GM18498 (cell line): ENCODE measurements at regions not wholly inside any gene's neighbourhood (a gene's known extent, or its start where the extent isn't known, plus 50 kb on each side); places are given as distances from the start of the nearest gene placed in this dataset.
"Not testable (repeated sequence)": the region's sequence is repeated elsewhere in the genome, so short reads cannot be mapped to it uniquely, and the experiment has no call there.

ENCODE experiments used
- ATAC-seq: cut with Tn5 transposase; IDR thresholded peaks from one replicate; pipeline ENCODE4 v1.9.1; 2021; ENCODE audit warnings: mild to moderate bottlenecking, moderate library complexity; ENCODE audit not compliant: unreplicated experiment

DNA sequence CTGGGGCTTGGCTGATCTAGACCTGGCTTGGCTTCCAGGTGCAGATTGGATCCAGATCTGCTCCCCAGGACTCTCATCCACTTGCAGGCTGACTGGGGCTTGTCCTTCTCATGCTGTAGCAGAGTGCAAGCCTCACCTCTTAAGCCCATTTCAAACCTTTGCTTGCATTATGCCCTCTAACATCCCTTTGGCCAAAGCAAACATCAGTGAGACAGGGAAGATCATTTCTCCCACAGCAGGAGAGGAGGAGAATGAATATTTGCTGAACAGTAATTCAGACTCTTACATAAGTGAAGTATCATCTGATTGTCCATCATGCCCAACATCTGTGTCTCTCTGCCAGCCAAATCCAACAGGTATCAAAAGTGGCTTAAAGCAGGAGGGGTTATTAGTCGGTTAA, 194.9 kb downstream of the C9orf152 start:
- ATAC-seq: no peak

DNA sequence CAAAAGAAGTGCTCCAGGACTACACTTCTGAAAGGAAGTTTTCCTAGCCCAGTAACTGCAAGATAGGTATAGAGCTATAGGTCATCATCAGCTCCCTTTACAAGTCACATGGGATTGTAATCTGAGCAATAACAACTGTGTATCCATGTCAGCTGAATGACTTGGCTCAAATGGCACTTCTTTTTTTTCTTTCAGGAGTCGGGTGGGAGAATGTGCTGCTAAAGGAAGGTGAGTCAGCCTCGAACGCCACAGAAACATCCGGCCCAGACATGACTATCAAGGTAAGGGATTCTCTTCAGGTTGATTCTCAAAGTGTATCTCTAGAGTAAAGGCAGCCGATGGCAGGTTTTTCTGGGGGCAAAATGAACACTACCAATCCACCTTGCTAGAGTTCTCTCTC, 192.2 kb downstream of the C9orf152 start:
- ATAC-seq: no peak

DNA sequence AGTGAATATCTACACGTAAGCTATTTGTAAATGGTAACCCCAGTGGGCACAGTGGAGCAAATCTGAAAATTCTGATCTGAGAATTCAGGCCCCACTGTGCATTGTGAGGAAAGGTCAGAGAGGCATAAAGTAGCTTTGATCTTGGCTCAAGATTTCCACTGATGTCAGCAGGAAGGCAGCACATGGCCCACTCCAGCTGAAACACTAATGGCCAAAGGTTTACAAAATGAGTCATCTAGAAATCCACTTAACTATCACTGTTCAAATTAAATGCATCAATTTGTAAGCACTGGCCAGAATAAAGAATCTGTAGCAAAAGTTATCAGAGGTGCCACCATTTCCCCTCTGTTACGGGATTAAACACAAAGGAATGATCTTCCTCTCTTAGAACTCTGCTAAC, 191.6 kb downstream of the C9orf152 start:
- ATAC-seq: no peak

DNA sequence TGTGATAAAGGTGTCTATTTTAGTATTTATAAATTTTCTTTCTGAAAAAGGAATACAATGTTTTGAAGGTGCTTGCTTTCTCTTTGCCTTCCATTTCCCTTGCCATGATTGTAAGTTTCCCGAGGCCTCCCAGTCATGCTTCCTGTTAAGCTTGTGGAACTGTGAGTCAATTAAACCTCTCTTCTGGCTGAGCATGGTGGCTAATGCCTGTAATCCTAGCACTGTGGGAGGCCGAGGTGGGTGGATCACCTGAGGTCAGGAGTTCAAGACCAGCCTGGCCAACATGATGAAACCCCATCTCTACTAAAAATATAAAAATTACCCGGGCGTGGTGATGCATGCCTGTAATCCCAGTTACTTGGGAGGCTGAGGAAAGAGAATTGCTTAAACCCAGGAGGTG, 187.7 kb downstream of the C9orf152 start:
- not testable (repeated sequence) for ATAC-seq

DNA sequence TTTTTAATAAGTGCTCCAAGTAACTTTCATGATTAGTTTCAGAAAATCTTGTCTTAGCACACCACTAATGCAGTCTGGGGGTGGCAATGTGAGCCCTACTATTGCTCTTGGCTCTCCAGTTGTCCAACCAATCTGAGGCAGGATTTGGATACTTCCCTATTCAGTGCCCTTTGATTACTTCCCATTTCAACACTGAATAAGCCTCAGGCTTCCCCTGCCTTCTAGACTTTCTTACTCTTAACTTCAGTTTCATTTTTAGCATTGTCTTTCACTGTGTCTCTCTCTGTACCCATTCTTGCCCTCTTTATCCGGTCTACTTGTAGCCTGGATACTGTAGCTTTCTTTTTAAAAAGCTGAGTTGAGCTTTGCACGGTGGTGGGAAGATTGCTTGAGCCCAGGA, 186.1 kb downstream of the C9orf152 start:
- peak; percentile 99 for ATAC-seq

DNA sequence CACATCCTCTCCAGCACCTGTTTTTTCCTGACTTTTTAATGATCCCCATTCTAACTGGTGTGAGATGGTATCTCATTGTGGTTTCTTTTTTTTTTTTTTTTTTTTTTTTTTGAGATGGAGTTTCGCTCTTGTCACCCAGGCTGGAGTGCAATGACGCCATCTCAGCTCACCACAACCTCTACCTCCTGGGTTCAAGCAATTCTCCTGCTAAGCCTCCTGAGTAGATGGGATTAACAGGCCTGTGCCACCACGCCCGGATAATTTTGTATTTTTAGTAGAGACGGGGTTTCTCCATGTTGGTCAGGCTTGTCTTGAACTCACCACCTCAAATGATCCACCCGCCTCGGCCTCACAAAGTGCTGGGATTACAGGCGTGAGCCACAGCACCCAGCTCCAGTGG, 184.7 kb downstream of the C9orf152 start:
- ATAC-seq: not testable (repeated sequence)

DNA sequence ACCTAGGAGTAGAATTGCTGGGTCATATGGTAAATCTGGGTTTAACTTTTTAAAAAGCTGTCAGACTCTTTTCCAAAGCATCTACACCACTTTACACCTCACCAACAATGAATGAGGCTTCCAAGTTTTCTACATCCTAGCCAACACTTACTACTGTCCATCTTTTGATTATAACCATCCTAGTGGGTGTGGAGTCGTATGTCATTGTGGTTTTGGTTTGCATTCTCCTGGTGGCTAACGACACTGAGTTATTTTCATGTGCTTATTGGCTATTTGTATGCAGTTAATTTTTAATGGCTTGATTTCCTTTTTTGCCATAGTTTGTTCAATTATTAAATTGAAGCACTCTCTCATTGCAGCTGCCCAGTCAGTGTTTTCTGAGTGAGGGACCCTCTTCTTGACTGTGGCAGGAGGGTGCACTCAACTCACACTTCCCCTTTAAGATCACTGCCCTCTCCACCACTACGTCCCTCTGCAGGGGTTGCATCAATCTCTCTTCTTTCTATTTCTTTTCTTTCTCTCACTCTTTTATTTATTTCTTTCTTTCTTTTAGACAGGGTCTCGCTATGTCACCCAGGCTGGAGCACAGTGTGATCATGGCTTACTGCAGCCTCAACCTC, 182.3 kb downstream of the C9orf152 start:
- no peak for ATAC-seq

DNA sequence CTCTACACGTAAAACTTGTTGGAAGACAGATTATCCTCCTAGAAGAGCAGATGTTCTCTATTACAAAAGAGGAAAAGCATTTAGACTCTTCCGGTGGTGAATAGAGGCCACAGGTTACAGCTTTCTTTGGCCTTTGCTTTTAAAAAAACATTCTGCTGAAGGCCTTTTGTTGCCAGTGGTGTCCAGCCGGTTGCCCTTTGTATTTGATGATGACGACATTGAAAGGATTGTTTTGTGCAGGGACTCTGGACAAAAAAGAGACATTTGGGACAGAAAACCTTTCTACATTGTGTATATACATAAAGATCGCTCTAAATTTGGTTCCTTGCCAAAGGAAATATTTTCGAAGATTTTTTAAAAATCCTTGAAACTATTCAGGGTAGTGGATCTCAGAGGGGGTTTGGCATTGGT, 180.3 kb downstream of the C9orf152 start:
- no peak for ATAC-seq

DNA sequence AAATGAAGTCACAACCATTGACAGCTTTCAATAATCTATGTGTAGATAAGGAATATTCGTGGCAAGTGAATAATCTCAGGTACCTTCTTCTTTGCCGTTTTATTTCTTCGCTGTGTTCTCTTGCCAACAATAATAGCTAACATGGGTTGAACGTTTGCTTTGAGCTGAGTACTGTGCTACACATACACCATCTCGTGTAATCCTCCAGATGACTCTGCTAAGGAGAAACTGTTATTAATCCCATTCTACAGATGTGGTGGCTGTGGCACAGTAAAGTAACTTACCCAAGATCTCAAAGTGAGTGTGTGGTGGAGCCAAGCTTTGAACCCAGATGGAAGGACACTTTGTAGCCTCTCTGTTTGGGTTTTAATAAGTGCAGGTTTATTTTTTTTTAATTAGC, 179.7 kb downstream of the C9orf152 start:
- no peak for ATAC-seq

DNA sequence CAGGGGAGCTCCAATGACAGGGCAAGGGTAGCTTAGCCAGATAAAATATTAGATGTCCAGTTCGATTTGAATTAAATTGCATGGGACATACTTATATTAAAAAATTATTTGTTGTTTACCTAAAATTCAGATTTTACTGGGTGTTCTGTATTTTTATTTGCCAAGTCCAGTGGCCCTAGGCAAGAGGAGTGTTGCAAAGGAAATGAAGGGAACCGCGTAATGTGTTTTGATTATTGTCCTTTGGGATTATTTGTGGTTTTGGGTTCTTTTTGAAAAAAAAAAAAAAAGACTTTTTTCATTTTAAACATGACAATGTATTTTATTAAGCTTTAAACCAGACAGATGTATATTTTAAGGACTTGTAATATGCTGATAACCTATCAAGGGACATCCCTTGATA, 179.3 kb downstream of the C9orf152 start:
- ATAC-seq: no peak

DNA sequence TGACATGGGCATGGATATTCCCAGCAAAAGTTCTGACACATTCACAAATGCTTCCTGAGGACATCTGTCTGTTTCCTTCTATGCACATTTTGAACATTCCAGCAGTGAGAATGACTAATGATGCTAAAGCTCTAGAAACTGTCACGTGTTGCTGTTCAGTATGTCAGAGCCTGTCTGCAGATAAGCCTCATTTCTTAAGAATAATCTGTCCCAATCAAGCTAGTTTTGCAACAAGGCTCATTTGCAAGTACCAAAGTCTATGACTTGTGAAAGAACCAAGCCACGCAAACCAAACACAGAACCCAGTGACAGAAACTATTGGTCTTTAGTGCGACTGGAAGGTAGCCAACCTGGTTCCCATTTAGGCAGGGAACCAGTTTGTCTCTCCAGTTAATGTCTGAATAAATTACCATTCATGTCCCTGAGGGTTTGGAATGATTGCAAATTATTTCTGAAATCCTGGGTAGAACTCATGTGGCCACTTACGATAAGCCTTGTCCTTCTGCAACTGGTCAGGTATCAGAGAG, 178.5 kb downstream of the C9orf152 start:
- ATAC-seq: no peak

DNA sequence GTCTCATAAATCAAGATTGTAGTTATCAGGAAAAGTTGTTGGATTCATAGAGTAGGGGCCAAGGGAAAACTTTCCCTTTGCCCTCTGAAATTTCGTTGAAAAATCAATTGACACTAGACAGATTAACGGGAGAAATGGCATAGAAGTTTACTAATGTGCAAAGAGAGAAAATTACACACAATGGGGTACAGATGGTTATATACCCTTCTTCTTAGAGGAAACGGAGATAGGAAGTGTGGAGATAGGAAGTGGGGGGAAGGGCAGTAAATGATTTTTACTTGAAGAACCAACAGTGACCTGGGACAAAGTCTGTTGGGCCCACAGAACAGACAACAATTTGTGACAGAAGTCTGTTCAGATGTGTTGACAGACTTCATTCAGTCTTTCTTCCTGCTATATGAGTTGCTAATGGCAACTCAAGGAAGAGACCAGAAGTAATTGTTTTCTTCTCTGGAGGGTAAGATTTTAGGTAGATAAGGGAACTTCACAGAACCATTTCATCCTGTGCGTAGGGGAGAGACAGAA, 177.9 kb downstream of the C9orf152 start:
- ATAC-seq: no peak

DNA sequence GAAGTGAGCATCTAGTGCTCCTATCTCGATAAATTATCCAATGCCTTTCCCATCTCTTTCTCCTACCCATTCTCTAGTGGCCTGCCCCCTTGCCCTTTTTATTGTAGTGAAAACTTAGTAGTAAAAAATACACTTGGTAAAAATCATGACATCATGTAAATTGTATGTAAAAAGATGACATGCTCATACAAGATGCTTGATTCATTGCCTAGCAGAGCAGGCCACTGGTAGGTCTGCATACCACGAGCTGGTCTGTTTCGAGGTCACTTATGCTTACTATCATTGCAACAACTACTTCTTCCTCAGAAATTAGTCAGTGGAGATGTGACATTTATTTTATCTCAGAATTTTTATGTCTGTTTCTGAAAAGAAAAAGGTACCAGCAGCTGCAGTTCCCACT, 177.3 kb downstream of the C9orf152 start:
- no peak for ATAC-seq

DNA sequence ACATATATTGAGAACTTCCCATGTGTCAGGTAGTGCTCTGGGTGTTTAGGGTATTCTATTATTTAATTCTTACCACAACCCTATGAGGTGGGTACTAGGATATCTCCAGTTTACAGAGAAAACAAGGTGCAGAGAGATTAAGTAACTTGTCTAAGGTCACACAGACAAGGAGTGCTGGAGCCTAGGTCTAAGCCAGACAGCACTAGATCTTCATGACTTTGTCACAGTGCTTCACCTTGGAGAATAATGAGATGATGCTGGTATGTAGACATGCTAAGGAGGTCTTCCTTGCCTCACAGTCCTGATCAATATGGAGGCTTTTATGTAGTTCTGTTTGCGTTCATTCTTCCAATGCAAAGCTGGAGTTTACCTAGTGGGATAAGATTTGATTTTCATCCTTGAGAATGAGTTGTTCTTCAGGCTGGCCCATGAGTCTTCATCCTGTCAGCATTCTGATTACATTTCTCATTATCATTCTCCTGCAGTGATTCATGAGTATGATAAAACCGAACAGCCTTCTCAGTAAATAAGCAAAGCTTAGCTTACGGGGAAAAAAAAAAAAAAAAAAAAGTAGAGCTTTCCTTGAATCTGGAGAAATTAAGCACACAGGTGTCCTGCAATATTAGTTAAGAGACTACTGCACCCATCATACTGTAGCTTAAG, 176.3 kb downstream of the C9orf152 start:
- ATAC-seq: no peak

DNA sequence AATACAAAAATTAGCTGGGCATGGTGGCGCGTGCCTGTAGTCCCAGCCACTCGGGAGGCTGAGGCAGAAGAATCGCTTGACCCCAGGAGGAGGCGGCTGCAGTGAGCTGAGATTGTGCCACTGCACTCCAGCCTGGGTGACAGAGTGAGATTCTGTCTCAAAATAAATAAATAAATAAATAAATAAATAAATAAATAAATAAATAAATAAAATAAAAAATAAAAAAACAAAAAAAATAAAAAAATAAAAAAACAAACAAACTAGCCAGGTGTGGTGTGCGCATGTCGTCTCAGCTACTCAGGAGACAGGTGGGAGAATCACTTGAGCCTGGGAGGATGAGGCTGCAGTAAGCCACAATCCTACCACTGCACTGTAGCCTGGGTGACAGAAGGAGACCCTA, 175.4 kb downstream of the C9orf152 start:
- not testable (repeated sequence) for ATAC-seq

DNA sequence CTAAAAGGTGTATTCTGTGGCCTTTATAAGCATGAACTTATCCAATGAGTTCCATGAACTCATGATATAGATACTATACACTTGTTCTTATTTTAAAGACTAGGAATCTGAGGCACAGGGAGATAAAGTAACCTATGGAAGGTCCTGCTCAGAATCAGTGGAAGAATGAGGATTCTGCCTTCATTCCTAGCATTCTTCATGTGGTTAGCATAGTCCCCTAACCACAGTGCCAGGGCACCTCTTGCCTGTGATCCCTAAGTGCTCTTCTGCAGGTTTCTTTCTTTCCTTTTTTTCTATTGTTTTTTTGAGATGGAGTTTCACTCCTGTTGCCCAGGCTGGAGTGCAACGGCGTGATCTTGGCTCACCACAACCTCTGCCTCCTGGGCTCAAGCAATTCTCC, 174.1 kb downstream of the C9orf152 start:
- ATAC-seq: no peak

DNA sequence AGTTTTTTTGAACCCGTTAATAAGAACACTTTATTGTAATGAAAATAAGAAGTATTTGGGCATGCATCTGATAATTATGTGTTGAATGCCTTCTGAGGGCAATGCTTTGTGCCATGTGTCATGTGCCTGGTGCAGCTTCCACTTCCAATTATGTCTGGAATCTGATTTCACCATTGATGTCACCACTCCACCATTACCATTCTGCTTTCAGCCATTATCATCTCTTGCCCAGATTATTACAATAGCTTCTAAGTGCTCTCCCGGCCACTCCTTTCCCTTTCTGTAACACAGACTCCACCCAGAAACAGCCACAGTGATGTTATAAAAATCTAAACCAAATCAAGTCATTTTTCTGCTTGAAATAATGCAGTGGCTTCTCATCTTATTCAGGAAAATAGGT, 171.7 kb downstream of the C9orf152 start:
- ATAC-seq: no peak

DNA sequence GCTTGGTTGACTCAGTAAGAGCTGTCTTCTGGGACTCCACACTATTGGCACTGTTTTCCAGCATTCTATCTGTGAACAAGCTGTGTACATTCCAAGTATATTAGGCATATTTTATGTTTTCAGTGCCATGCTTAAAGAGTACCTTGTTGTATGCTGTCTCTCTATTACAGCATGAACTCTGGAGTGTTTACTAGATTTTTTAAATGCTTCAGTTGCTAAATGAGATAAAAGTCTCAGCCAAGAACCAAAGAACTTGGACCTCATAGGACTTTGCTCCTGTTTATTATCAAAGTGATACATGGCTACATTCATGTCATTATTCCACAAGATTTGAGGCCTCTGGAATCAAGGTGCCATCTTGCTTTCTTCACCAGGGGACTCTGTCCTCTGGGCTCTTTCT, 167.2 kb downstream of the C9orf152 start:
- ATAC-seq: no peak

DNA sequence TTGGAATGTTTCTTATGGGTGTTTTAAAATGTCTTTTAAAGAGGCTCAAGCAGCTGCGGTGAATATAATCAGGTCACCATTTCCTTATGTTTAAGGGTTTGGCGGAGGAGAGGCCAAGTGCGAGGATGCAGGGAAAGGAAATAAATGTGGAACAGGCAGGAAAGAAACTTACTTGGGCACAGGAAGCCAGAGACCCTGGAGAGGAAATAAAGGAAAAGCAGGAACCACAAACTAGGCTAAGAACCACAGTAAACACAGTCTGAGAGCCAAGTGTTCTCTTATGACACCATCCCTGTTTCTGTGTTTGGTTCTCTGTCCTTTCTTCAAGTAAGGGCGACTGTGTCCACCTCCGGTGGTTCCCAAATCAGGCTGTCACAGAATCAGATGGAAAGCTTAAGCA, 166.5 kb downstream of the C9orf152 start:
- ATAC-seq: no peak

DNA sequence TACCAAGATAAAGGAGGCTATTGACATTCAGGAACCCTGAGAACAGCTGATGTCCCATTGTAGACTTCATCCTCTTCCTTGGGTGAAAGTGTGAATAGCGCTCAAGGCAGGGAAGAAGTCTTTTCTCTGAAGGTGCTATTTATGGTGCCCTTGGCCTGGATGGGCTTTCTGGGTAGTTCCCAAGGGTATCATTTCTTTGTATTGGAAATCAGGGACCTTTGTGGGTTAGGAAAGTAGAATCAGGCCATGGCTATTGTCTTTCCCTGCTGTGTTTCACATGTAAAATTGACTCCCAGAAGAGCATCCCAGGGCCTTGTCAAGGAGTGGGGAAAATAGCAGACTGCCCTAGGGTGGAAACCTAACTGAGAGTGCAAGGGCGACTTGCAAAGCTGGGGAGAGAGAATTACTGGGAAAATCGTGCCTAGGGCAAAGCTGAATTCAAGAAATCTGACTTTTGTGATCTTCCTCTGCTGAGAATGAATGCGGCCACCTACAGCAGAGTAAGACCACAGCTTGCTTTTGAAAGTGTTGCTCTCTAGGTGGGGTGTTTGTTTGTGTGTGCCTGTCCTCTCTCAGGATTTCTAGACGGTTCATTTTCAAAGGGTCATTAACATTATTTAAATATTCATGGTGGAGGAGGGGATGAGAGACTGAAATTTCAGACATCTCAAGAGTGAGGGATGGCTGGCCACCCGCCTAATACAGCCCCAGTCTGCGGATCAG, 160.6 kb downstream of the C9orf152 start:
- ATAC-seq: peak; percentile 30

DNA sequence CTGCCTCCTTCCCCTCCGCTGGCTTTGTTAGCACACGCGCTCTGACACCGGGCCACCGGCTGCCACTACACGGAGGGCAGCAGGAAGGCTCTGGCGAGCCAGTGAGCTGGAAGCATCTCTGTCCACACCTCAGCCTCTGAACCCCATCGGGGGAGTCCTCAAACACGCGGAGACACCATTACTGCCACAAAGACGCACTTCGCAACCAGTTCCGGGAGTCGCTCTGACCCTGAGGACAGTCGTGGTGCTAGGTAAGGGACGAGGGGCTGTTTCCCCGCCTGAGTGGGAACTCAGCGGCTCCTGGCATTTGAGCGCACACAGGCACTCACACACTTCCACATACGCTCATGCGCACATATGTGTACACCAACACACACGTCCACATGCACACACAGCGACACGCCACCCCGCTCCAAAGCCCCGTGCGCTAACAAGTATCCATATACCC, 160.0 kb downstream of the C9orf152 start:
- ATAC-seq: peak; percentile 31
